Chondrocyte (in vitro differentiated cells): ENCODE measurements at regions not wholly inside any gene's neighbourhood (a gene's known extent, or its start where the extent isn't known, plus 50 kb on each side); places are given as distances from the start of the nearest gene placed in this dataset.

Source experiments
- DNase-seq: peaks from one replicate; pipeline ENCODE4 v3.0.0; 2021; ENCODE audit warnings: mixed read lengths, low spot score
- H3K27ac Mint-ChIP-seq: one replicate; pipeline ENCODE4 v1.8.0; 2021; ENCODE audit warnings: mild to moderate bottlenecking, moderate library complexity, mixed read lengths; ENCODE audit not compliant: unreplicated experiment
- H3K27me3 Mint-ChIP-seq: 2 replicates; pipeline ENCODE4 v1.8.0; 2021; ENCODE audit warnings: low read depth, mixed read lengths
- H3K36me3 Mint-ChIP-seq: 2 replicates; pipeline ENCODE4 v1.8.0; 2021; ENCODE audit warnings: low read depth, mixed read lengths
- H3K4me1 Mint-ChIP-seq: 2 replicates; pipeline ENCODE4 v1.8.0; 2021; ENCODE audit warnings: low read depth, mild to moderate bottlenecking, mixed read lengths
- H3K4me3 Mint-ChIP-seq: one replicate; pipeline ENCODE4 v1.8.0; 2021; ENCODE audit warnings: mild to moderate bottlenecking, moderate library complexity, mixed read lengths; ENCODE audit not compliant: unreplicated experiment
- H3K9me3 Mint-ChIP-seq: 2 replicates; pipeline ENCODE4 v1.8.0; 2021; ENCODE audit warnings: low read depth, mixed read lengths
- TF ChIP-seq, protein P1 (sequence below): fragments of 200-600 bp; sonication (generic); IDR thresholded peaks from 2 replicates; pipeline ENCODE4 v1.5.0; 2021; ENCODE audit warnings: antibody characterized with exemption, mild to moderate bottlenecking, moderate library complexity

DNA sequence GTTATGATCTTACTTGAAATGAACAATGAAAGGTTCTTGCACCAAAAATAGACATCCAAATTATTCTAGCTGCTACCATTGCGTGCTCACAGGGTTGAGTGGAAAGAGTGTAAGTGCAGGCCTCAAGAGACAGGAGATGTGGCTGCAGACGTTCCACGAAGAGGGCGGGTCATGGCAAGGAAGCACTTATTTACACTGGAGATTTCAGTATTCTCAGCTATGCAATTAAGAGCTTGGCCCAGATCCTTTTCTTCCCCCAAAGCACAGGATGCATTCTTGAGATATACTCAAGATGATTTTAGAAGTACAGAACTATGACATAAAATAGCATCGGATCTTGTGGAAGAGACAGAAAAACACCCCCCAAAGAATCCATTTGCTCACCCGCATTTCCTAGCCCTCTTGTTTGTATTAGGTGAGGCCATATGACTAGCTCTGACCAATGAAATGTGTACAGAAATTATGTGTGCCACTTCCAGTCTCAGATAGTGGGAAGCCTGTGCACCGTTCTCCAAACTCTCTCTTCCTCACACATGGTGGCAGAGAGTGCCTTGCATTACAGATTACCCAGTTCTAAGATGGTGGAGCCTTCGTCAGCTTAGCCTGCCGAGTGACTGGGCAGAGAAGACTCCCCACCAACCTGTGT lies 261.4 kb downstream of the TTC8 start:
- Mint-ChIP-seq H3K4me3 (no peak overlapping the region), H3K27me3 (no peaks in the 10 kb centered on the region), H3K9me3 (peaks cover 2% of the 10 kb centered on the region), H3K36me3 (no peaks in the 10 kb centered on the region), H3K4me1 (peaks cover 29% of the 10 kb centered on the region), H3K27ac (peak overlapping the region; percentile 50)
- no peak for DNase-seq
- TF ChIP-seq, protein P1, sequence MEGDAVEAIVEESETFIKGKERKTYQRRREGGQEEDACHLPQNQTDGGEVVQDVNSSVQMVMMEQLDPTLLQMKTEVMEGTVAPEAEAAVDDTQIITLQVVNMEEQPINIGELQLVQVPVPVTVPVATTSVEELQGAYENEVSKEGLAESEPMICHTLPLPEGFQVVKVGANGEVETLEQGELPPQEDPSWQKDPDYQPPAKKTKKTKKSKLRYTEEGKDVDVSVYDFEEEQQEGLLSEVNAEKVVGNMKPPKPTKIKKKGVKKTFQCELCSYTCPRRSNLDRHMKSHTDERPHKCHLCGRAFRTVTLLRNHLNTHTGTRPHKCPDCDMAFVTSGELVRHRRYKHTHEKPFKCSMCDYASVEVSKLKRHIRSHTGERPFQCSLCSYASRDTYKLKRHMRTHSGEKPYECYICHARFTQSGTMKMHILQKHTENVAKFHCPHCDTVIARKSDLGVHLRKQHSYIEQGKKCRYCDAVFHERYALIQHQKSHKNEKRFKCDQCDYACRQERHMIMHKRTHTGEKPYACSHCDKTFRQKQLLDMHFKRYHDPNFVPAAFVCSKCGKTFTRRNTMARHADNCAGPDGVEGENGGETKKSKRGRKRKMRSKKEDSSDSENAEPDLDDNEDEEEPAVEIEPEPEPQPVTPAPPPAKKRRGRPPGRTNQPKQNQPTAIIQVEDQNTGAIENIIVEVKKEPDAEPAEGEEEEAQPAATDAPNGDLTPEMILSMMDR = no peak

DNA sequence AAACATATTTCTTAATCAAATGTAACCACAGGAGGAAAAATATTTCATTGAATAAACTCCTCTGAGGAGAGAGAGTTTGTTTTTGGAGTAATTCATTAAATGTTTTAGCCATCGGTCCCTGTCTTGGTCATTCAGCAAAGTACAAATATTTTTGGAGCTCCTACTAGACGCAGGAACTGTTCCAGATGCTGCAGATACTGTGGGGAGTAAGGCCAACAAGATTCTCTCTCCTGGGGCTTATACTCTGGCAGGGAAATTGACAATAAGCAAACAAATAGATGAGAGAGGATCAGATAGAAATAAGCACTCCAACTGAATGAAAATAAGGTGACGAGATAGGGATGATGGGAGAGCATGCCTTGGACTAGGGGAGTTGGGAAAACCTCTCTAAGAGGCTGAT lies 264.1 kb downstream of the TTC8 start:
- no peak for DNase-seq
- H3K27me3 Mint-ChIP-seq = no peaks in the 10 kb centered on the region
- H3K4me3 Mint-ChIP-seq = no peak overlapping the region
- H3K9me3 Mint-ChIP-seq = peaks cover 9% of the 10 kb centered on the region
- TF ChIP-seq, protein P1 = no peak
- H3K27ac Mint-ChIP-seq = no peak overlapping the region
- H3K4me1 Mint-ChIP-seq = peaks cover 33% of the 10 kb centered on the region
- H3K36me3 Mint-ChIP-seq = no peaks in the 10 kb centered on the region

DNA sequence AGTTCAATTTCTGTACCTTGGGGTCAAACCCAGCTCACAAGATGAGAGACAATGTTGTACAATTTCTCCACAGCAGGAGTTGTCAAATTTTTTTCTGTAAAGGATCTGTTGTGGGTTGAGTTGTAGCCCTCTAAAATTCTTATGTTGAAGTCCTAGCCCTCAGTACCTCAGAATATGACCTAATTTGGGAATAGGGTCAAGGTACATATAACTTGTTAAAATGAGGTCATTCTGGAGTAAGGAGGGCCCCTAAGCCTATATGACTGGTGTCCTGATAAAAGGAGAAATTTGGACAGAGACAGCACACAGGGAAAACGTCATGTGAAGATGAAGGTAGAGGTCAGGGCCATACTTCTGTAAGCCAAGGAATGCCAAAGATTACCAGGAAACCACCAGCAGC lies 264.9 kb downstream of the TTC8 start:
- H3K4me1 Mint-ChIP-seq = peaks cover 33% of the 10 kb centered on the region
- H3K9me3 Mint-ChIP-seq = peaks cover 9% of the 10 kb centered on the region
- no peaks in the 10 kb centered on the region for H3K36me3 Mint-ChIP-seq
- DNase-seq = no peak
- TF ChIP-seq, protein P1 = no peak
- no peak overlapping the region for H3K27ac Mint-ChIP-seq
- H3K4me3 Mint-ChIP-seq = no peak overlapping the region
- no peaks in the 10 kb centered on the region for H3K27me3 Mint-ChIP-seq

DNA sequence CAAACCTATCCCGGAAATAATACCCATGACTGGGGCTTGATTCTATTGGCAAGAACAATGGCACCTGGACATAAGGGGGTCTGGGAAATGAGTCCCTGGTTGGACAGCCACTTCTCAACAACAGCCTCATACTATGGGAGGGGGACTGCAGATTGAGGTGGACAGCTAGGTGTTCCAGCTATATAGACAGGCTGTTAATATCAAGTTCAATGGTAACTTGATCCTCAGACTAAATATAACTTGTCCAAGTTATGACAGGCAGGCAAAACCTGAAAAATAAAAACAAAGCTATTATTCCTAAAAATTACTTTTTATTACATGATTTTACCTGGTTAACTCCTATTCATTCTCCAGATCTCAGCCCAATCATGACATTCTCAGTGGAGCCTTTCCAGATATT lies 267.3 kb downstream of the TTC8 start:
- no peak for DNase-seq
- no peak overlapping the region for H3K27ac Mint-ChIP-seq
- no peak overlapping the region for H3K4me3 Mint-ChIP-seq
- H3K36me3 Mint-ChIP-seq = peaks cover 1% of the 10 kb centered on the region
- peaks cover 20% of the 10 kb centered on the region for H3K4me1 Mint-ChIP-seq
- TF ChIP-seq, protein P1 = no peak
- H3K27me3 Mint-ChIP-seq = peaks cover 4% of the 10 kb centered on the region
- peaks cover 6% of the 10 kb centered on the region for H3K9me3 Mint-ChIP-seq

DNA sequence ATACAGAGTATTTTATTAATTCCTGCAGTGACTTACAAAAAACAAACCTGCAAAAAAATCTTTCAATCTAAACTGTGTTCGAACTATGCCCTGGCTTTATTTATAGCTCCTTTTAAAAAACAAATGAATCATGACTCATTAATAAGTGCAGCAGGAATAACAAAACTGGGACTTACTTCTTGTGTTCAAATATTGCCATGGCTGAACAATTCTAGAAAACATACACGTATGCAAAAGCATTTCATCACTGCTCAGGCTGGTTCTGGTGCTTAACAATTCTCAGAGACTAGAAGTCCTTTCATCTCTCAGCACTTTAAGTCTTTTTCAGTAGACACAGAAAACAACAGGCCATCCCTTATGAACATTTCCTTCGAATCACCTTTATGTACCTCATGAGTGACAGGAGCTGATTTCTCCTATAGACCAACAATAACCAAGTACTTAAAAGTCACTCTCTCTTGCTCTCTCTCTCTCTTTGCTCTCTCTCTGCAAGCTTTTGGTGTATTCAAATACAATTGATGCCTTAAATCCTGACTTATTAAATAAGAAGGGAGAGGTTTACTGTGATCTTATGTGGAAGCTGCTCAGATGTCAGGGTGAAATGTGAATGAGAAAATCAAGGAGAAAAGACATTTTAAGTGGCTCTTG lies 268.8 kb downstream of the TTC8 start:
- no peak for DNase-seq
- TF ChIP-seq, protein P1 = no peak

More for the DNA sequence above, 268.8 kb downstream of the TTC8 start:
- H3K36me3 Mint-ChIP-seq = peaks cover 1% of the 10 kb centered on the region
- H3K27me3 Mint-ChIP-seq = peaks cover 4% of the 10 kb centered on the region
- H3K4me3 Mint-ChIP-seq = no peak overlapping the region
- peaks cover 6% of the 10 kb centered on the region for H3K9me3 Mint-ChIP-seq
- no peak overlapping the region for H3K27ac Mint-ChIP-seq
- H3K4me1 Mint-ChIP-seq = peaks cover 17% of the 10 kb centered on the region
